ENCODE measurements at regions not wholly inside any gene's neighbourhood (a gene's known extent, or its start where the extent isn't known, plus 50 kb on each side); places are given as distances from the start of the nearest gene placed in this dataset.

DNA sequence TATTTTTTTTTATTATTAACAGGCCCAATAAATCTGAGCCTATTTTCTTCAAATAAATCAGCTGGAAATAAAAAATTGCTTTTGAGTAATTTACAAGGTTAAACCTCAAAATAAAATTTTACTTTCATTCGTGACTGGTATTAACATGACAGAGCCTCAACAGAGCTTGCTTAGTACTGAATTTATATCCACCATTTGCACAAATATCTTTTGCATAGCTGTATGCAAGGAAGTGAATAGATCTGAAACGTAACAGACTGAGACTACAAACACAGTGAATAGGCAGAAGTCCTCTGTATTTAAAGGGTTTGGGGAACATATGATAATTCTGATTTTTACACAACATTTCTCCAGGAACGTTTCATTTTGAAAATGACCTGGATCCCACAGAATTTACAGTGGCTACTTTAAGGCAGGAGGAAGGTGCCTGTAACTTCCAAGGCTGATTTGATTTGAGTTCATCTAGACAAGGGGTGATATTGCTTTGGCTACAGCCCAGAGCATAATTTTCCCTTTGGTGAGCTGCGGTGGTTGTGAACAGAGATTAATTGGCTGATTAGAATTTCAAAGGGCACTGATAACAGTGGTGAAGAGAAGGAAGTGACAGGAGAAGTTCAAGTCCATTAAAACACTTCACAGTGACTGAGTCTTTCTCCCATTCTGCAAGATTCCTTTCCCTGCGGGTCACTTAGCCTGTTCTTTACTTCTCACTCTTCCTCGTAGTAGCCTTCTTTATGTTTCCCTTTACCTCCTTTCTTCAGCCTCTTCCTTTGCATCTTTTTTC lies 121.2 kb upstream of the SASH1 start:
- peak; percentile 6 for DNase-seq

DNA sequence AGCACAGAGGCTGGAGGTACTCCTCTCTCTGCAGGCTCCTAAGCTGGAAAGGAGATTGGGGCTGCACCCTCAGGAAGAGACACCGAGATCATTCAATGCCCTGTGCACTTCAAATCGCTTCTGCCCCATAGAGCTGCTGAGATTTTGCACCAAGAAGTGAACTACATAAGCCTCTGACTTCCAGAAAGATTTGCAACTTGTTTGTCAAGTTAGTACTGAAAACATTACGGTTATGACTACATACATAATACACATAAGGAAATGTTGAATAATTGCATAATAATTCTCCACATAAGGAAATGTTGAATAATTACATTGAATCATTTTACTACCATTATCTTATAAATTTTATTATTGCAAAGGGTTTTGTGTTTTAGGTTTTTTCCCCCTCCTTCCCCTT lies 120.3 kb upstream of the SASH1 start:
- DNase-seq, result no peak

DNA sequence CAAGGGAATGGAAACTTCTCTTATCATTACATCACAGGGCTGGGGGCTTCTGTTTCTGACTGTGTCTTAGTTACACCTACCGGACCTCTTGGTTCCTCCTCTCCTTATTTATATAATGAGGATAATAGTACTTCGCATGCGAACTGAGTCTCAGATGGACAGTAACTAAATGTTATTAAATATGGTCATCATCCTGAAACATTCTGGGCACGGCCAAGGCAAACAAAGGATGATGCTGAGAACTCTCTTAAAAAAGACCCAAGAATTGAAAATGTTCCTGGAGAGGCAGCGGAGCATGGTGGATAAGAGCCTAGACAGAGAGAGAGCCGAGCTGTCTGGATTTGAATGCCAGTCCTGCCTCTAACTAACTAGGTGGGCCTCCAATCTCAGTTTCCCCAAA lies 119.8 kb upstream of the SASH1 start:
- DNase-seq, result no peak

DNA sequence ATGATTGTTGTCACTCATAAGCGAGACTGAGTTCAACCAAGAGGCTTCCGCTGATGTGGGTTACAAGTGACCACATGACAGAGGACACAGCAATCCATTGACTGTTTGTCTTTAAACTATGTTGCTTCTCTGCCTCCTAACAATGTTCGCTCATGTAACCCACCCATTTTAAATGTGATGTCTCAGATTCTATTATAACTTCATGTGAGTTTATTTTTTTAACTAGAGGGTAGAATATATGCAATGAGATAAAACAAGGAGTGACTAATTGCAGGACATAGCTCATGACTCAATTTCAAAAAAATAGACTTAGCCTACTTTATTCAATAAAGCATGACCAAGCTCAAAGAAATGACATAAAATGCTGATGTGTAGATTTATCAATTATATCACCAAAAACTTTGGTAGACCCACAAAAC lies 119.2 kb upstream of the SASH1 start:
- no peak for DNase-seq

DNA sequence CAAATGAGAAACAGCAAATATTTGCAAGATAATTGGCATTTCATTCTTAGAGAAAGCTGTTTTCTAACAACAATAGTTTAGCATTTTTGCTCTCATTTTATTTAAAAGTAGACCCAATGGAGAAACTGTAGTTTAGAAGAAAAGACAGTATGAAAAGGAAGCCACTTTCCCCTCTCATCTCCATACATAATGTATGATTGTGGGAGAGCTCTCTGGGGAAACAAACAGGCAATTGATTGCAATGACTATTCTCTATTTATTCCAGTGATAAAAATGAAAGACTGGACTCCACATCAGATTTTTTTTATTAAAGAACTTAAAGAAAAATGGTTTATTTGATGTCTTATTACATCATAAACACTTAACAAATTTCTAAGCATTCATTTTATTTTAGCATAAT lies 116.8 kb upstream of the SASH1 start:
- no peak for DNase-seq

DNA sequence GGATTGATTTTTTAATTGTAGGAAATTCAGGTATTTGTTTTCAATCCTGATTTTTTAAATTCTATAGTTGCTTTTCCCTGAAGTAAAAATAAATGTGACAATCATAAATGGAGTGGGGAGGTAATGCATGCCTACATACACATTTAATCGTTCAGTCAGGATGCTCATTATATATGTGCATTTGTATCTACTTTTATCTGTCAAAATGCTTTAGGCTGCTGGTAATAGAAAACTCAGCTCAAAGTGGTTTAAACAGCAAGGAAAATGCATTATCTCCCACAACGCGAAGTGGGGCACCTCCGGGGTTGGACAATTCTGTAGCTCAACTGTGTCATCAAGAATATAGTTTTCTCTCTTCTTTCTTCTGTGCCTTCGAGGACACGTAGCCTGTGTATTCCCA lies 116.4 kb upstream of the SASH1 start:
- DNase-seq, result no peak

DNA sequence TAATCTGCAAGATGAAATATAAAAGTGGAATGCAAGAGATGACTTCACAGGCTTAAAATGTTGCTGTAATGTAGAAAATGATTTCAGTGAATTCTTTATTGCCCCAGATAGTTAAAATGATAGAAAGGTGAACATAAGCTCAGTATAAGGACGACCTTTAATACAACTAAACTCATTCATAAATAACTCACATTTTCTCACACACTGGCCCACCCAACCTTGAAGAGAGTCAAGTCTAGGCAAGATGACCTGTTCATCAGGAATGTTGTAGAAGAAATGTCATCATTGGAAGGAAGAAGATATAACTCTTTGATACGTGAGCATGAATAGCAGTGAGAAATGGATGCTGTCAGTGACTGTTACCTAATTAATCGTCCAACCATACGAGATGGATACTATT lies 111.1 kb upstream of the SASH1 start:
- DNase-seq, result no peak

DNA sequence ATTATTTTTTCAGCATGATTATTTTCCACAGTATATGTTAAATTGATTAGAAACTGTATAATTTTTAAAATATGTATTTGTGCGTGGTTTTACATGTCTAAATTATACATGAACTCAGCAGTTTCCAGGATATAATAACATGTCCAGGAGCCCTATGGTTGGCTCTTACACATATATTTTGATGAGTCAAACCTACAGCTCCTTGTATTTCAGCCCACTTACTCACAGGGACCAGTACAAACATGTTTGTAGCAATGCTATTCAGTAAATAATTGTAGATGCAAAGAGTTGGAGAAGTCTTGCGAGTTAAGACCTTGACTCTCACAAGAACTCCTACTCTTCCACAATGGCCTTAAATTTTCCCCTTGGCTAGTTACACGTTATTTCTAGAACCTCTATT lies 107.2 kb upstream of the SASH1 start:
- DNase-seq, result no peak

DNA sequence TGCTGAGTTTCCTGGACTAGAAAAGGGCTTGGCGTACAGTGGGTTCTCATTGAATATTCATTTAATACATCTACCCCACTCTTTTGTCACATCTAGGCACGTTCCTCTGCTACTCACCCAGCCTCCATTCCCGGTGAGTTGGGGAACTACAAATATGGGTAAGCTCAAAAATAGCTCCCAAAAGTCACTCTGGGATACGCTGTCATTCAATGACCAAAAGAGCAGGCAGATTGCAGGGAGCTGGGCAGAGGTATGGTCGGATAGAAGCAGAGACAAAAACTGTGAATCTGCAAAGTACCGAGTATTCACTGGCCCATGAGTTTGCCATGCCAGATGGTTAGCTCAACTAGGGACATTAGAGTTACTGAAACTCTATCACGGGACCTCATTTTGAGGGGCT lies 103.9 kb upstream of the SASH1 start:
- no peak for DNase-seq

DNA sequence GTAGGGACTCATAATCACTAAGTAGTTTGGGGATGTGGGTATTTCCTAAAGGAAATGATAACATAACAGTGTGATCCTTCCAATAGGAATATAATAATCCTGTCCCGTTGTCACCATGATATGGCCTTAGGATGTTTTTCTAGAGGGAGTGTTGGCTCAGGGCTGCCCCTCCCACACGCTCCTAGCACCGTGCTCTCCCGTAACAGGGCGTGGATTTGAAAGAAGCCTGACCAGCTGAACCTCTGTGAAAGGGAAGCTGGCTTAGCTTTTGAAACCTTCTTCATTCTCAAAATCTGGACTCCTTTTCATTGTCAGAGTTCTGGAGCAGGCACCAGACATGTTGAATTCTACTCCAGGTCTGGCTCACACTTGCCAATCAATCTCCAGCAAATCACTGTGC lies 103.4 kb upstream of the SASH1 start:
- DNase-seq, result no peak

DNA sequence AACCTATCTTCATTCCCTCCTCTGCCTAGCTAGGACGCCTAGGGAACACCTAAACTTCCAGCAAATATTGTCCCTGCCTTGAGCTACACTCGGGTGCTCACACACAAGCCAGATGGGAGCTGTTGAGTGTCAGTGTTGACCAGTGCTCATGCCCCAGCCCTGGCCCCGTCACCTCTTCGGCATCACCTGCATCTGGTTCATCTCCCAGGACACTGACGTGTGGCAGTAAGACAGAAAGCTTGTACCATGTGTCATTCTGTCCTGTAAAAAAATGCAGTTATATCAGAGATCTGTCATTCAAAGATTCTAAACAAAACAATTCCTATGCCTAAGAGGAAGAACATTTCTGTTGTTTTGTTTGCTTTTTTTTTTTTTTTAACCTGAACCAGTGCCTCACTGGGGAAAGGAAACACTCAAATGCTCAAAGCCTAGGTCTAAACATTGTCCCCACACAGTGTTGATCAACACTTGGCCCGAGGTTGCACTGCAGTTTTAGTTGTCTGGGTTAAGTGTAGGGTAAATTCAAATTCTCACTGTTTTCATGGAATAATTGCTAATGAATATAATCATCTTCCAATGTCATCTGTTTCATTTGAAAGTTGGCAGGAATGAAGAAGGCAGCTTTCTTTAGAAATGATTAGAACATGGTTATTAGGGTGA lies 102.7 kb upstream of the SASH1 start:
- DNase-seq, result no peak

DNA sequence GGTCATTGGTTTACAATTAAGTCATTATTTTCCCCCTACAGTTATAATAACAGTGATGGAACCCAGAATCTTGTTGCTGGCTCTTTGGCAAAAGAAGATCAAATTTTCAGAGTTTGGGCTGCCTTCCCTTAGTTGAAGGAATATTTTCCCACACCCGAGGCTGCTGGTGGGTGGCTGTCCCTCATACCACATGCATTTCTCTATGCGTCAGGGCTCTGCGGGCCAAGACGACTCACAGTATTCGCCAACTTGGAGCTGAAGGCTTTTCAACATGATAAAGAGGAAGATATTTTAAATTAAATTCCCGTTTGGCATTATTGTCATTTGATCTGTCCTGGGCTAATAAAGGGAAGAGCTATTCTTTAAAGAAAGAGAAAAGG lies 102.2 kb upstream of the SASH1 start:
- no peak for DNase-seq

DNA sequence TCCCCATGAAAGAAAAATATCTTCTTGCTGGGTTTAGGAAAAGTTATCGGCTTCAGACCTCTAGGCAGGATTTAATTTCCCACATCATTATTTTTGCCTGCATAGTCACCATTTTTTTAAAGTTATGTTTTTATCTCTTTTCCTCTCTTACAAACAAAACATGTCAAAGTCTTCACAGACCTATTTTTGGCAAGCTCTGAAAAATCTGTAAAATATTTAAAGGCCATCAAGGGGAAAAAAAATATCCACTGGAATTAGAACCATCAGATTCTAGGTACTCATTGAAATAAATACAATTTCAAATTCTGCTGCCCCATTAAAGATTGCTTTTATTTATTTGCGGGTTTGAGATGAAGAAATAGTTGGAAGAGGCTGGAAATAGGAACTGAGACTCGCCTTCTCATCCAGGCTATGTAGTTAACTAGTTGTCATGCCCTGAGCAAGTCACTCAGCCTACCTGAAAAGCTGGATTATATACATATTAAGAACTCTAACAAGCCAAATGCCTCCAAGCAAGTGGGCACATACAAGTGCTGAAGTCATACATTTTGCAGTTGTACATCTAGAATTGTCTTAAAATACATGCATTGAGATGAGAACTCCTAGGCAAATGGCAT lies 101.7 kb upstream of the SASH1 start:
- no peak for DNase-seq

DNA sequence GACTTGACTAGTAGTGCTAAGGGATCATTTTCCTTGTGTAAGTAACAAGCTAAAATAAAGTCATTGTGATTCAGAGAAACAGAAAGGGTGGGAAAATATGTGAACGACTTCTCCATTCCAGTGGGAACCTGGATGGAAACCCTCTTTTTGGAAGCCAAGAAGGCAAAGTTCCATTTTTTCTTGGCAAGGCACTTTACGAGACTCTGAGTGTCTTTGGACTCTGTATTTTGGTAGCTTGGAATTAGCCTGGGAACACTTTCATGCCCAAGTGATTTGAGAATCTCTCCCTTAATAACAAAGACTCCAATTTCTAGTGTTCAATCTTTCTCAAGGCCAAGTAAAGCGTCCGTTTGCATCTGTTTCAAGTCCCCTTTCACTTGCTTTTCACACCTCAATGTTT lies 100.5 kb upstream of the SASH1 start:
- no peak for DNase-seq

DNA sequence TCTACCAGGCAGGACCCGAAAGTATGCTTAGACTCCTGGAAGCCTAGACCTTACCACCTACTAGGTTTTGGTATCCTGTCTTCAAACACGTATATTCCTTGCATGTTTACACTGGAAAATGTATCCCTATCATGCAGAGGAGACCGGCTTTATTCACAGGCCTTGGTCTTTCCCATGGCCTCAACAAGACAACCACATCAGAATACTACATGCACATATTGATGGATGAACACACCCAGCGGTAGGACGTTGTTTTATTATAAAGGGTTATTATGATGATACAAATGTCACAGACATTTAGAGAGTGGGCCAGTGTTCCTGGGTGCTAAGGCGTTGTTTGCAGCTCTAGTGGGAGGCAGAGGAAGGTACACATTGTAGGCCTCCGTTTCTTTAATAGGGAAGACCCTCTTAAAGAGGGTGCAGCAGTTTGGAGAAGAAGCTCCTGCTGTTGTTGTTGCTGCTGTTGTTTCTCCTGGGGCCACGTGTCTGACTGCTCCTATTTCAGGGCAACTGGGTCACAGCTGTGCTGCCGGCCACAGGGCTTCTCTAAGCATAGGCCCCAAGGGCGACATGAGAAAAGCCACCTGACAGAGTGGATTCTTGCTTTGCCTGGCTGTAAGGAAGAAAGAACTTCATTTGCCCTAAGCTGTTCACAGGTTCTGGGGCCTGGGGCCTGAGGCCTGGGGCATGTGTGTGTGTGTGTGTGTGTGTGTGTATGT lies 98.3 kb upstream of the SASH1 start:
- no peak for DNase-seq

DNA sequence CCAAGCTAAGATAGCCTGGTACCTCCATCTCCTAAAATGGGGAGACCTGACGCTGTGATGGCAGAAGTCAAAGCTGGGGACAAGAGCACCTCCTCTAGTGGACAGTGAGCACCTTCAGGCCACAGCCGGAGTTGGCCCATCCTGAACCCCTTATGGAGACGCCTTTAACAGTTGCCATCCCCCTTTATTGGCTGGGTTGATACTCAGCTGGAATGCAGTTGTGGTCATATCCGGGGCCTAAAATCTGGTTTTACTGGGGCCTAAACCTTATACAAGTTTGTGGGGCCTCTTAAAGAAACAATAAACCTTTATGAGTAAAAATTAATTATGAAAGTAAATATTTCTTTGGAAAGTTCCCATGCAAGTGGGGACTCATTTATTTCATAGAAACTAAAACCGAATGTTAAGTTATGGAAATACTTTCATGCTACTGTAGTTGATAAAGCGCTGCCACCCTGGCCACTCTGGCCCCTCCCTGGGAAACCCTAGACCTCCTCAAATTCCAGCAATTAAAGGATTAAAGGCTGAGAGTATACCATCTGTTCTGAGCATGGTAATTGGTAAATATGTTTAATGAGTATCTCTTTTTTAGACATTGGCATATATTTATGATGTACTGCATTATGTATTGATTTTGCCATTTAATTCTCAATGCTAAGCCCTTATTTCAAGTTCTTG lies 95.1 kb upstream of the SASH1 start:
- no peak for DNase-seq

DNA sequence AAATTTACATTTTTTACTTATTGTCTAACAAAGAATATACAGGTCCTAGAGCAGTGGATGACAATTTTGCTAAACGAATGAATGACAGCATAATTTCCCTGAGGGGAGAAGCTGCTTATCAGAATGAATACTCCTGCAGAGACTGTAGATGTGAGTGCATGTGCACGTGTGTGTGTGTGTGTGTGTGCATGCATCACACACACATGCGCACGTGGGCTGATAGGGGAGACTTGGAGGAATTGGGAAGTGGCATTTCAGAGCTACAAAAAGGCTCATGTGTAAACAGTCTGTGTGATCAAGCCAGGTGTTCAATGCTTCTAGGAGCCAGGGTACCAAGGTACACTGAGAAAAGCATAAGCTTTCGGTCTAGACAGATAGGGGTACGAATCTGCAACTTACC lies 93.5 kb upstream of the SASH1 start:
- DNase-seq, result no peak

DNA sequence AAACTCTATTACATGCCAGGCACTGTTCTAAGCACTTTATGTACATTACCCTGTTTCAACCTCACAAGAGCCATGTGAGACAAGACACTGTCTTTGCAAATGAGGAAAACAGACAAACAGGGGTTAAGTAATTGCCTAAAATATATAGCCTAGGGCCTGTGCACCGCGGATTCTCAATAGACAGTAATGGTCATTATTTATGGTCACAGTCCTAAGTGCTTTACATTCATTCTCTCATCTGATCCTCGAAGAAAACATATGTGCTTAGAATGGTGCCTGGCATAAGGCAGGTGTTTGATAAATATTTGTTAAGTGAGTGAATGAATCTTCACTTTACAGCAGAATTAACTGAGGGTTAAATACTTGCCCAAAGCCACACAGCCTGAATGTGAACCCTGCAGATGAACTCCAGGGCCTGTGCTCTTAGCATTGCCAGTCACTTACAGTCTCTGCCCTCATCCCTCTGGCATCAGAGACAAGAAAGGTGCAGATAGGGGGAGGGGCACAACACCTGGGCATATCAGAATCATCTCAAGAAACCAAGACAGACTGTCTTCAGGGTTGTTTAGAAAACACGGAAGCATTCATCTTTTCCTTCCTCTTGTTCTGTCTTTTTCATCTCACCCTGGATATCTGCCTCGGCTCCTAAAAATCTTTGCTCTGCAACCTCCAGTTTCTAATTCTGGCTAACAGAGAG lies 92.8 kb upstream of the SASH1 start:
- DNase-seq, result no peak

DNA sequence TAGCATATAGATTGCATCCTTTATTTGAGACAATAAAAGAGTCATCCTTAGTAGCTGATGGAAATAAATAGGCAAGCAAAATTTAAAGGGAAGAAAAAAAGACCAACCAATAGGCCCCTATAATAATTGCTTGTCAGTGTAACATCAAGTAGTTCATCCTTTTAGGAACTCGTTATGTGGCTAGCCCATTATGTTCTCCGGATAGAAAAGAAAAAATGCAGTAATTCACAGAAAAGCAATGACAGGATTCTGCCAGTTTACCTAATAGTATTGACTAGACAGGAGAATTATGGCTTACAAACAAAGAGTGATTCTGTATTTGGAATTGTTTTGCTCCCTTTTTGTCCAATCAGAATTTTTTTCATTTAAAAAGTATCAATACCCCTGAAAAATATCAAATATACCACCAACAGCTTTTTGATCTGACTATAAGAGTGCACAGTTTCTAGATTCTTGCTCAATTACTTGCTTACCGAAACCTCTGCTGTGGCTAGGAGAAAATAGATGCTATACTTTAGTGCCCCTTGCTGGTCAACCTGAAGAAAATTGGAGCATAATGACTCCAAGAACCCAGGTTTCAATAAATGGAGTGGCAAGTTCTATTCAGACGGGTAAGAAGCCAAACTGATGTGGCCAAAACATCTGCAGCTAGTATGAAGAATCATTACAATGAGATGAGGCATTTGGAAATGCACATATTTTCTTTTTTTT lies 91.5 kb upstream of the SASH1 start:
- peak; percentile 59 for DNase-seq

DNA sequence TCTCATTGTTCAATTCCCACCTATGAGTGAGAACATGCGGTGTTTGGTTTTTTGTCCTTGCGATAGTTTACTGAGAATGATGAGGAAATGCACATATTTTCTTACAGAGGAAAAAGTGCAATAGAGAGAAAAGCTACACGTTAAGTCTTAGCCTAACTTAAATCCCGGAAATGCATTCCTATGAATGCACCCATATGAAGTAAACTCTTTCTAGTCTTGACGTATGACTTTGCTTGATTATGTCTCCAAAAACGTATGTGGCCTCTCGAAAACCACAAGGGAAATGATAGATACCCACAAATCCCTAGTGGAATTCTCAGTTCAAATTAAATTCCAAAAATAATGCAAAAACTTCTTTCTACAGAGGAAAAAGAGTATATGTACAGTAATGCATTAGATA lies 90.7 kb upstream of the SASH1 start:
- DNase-seq, result no peak

DNA sequence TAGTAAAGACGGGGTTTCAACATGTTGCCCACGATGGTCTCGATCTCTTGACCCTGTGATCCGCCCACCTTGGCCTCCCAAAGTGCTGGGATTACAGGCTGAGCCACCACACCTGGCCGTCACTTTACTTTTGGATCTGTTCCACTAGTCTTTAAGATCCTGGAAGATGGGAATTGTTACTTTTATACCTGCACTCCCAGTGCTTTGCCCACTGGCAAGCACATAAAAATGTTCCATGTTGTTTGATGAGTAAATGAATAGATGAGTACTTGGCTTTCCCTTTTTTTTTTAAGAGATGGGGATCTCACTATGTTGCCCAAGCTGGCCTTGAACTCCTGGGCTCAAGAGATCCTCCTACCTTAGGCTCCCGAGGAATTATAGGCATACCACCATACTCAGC lies 84.8 kb upstream of the SASH1 start:
- no peak for DNase-seq

DNA sequence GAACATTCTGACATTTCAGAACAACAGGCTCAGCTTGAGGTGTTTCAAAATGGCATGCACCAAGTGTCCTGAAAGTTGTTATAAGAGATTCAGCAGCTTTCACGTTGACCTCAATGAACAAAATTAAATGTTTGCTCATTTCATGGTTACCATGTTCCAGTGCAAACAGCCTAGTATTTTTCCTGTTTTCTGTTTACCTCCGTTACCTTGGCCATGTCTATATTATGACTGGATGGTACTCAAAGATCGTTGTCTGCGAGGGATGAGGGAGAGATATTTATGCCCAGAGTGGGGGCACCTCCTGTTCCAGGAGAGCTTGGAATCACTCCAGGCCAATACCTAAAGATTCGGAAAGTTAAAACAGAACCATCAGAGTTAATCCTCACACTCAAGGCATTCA lies 83.8 kb upstream of the SASH1 start:
- no peak for DNase-seq
